ENCODE measurements at regions not wholly inside any gene's neighbourhood (a gene's known extent, or its start where the extent isn't known, plus 50 kb on each side); places are given as distances from the start of the nearest gene placed in this dataset.

DNA sequence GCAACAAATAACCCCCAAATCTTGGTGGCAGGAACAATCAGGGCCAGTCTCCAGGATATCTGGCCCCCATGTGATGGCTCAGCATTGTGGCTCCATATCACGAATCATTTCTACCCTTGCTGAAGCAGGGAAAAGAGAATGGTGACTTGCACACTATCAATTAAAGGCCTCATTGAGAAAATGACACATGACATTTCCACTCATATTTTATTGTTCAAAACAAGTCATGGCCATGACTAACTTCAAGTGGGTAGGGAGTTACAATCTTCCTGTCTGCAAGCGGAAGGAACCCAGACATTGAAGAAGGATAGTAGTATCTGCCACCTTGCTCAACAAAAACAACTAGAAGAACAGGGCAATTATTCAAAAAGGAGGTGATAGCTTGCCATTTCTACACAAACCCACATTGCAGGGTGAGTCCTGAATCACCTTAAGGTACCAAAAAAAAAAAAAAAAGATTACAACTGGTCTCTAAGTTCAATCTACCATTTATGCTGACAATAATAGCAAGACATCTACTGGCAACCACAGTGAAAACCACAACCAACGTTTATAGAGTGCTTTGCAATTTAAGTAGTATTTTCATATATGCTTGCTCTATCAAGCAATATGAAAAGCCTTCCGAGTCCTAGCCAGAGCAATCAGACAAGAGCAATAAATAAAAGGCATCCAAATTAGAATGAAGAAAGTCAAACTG is 186.7 kb upstream of the DAPK1 start:
- Histone ChIP-seq H3K4me1 (no peaks in the 10 kb centered on the region), H3K27me3 (no peaks in the 10 kb centered on the region), H3K36me3 (no peaks in the 10 kb centered on the region), H3K27ac (replicated peaks in 1 of 4) (no peak overlapping the region), H3K9me3 (peaks cover 0 to 5% (median 0%) of the 10 kb centered on the region in 4 donors), H3K4me3 (no peak overlapping the region)
- TF ChIP-seq POLR2AphosphoS5 (IDR thresholded peaks at IDR 0.05), result no peak
- TF ChIP-seq CTCF (IDR thresholded peaks at IDR 0.05), result no peak
- no peak for TF ChIP-seq EP300 (IDR thresholded peaks at IDR 0.05)
- TF ChIP-seq POLR2A (IDR thresholded peaks at IDR 0.05; ENCODE audit: low read depth), result no peak
- intact Hi-C loops (cut with DNase I), result no loop called here
- 83% methylated on average over 4 of the region's 4 CpGs for WGBS
- DNase-seq (ENCODE audit: extremely low spot score), result no peak

- TF ChIP-seq EP300 (IDR thresholded peaks at IDR 0.05), result no peak
- TF ChIP-seq POLR2A (IDR thresholded peaks at IDR 0.05; ENCODE audit: low read depth), result no peak
- Histone ChIP-seq H3K9me3 (peaks cover 0 to 10% (median 0%) of the 10 kb centered on the region in 4 donors), H3K27me3 (no peaks in the 10 kb centered on the region), H3K4me3 (no peak overlapping the region), H3K4me1 (peaks cover 0 to 5% (median 0%) of the 10 kb centered on the region in 4 donors), H3K27ac (replicated peaks in 1 of 4) (no peak overlapping the region), H3K36me3 (no peaks in the 10 kb centered on the region)
- no peak for DNase-seq (ENCODE audit: extremely low spot score)
- intact Hi-C loops (cut with DNase I), result loop anchor here (5.0 kb wide), 1 partner anchor 702 kb away; no protein-coding TSS in a partner anchor
Observed at GRCh38 chr9:87319656-87320055, 178.0 kb upstream of the DAPK1 start.

DNA sequence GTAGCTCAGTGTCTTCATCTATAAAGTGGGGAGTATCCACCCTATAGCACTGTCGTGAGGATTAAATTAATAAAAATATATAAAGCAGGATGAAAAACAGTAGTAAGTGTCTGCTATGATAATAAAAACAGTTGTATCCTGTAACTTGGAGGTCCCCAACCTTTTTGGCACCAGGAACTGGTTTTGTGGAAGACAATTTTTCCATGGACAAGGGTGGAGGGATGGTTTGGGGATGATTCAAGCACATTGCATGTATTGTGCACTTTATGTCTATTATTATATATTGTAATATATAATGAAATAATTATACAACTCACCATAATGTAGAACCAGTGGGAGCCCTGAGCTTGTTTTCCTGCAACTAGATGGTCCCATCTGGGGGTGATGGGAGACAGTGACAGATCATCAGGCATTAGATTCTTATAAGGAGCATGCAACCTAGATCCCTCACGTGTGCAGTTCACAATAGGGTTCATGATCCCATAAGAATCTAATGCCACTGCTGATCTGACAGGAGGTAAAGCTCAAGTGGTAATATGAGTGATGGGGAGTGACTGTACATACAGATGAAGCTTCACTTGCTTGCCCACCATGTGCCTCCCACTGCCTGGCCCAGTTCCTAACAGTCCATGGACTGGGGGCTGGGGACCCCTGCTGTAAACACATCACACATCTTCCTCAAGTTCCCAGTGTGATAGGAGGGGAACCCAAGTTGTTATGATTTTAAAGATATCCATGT is 177.4 kb upstream of the DAPK1 start:
- Histone ChIP-seq H3K27me3 (no peaks in the 10 kb centered on the region), H3K4me3 (no peak overlapping the region), H3K27ac (replicated peaks in 1 of 4) (no peak overlapping the region), H3K4me1 (peaks cover 0 to 5% (median 0%) of the 10 kb centered on the region in 4 donors), H3K9me3 (peaks cover 0 to 10% (median 0%) of the 10 kb centered on the region in 4 donors), H3K36me3 (no peaks in the 10 kb centered on the region)
- TF ChIP-seq POLR2A (IDR thresholded peaks at IDR 0.05; ENCODE audit: low read depth), result no peak
- TF ChIP-seq CTCF (IDR thresholded peaks at IDR 0.05), result no peak
- no peak for TF ChIP-seq EP300 (IDR thresholded peaks at IDR 0.05)
- TF ChIP-seq POLR2AphosphoS5 (IDR thresholded peaks at IDR 0.05), result no peak
- DNase-seq (ENCODE audit: extremely low spot score), result no peak
- intact Hi-C loops (cut with DNase I), result loop anchor here (5.0 kb wide), 1 partner anchor 703 kb away; no protein-coding TSS in a partner anchor
- 96% methylated on average over 2 of the region's 2 CpGs for WGBS

GRCh38 chr9:87322840-87323635 is 174.6 kb upstream of the DAPK1 start:
- no peak for DNase-seq (ENCODE audit: extremely low spot score)
- 74% methylated on average over 5 of the region's 5 CpGs for WGBS
- H3K9me3 ChIP-seq, result no peaks in the 10 kb centered on the region
- H3K4me3 ChIP-seq, result no peak overlapping the region
- H3K4me1 ChIP-seq, result peaks cover 0 to 5% (median 0%) of the 10 kb centered on the region in 4 donors
- intact Hi-C loops (cut with DNase I), result loop anchor here (5.0 kb wide), 1 partner anchor 706 kb away; no protein-coding TSS in a partner anchor
- H3K36me3 ChIP-seq, result no peaks in the 10 kb centered on the region
- no peak for TF ChIP-seq POLR2A (IDR thresholded peaks at IDR 0.05; ENCODE audit: low read depth)
- no peak for TF ChIP-seq CTCF (IDR thresholded peaks at IDR 0.05)
- no peak overlapping the region for H3K27ac ChIP-seq (replicated peaks in 1 of 4)
- no peaks in the 10 kb centered on the region for H3K27me3 ChIP-seq

DNA sequence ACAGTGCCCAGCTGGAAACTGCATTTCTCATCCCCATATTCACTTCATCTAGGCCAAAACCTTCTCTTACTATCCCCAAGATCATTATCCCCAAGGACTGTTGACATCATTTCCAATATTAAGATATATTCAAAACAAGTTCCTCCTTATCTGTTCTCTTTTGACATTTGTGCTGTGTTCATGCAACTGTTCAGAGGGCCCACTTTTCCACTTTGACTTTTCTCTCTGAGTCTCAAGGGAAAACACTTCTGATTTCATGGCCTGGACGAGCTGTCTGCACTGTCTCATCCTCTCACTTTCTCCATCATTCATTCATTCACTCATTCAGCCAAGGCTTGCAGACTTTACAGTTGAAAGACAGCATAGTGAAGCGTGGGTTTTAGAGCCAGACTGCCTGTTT is 173.7 kb upstream of the DAPK1 start:
- Histone ChIP-seq H3K4me3 (no peak overlapping the region), H3K27ac (replicated peaks in 1 of 4) (no peak overlapping the region), H3K9me3 (no peaks in the 10 kb centered on the region), H3K36me3 (no peaks in the 10 kb centered on the region), H3K4me1 (peaks cover 0 to 5% (median 0%) of the 10 kb centered on the region in 4 donors), H3K27me3 (no peaks in the 10 kb centered on the region)
- DNase-seq (ENCODE audit: extremely low spot score), result peak; percentile 50
- TF ChIP-seq EP300 (IDR thresholded peaks at IDR 0.05), result no peak
- no peak for TF ChIP-seq POLR2A (IDR thresholded peaks at IDR 0.05; ENCODE audit: low read depth)
- no peak for TF ChIP-seq CTCF (IDR thresholded peaks at IDR 0.05)
- no peak for TF ChIP-seq POLR2AphosphoS5 (IDR thresholded peaks at IDR 0.05)
- intact Hi-C loops (cut with DNase I), result loop anchor here (2.0 to 5.0 kb wide), 4 partner anchors 373 to 889 kb away; no protein-coding TSS in a partner anchor
- 81% methylated on average over 2 of the region's 2 CpGs for WGBS

All from esophagus muscularis mucosa (tissue), 4 donors.